MM.1S (cell line): ENCODE measurements at regions not wholly inside any gene's neighbourhood (a gene's known extent, or its start where the extent isn't known, plus 50 kb on each side); places are given as distances from the start of the nearest gene placed in this dataset.

Source experiments
- DNase-seq: peaks from one replicate; pipeline ENCODE4 v3.0.0-alpha.2; 2015
- H2AFZ ChIP-seq: fragments of 300-600 bp; sonication (generic); 2 replicates; pipeline ENCODE4 v1.6.0; 2016; ENCODE audit warnings: antibody characterized with exemption, low read length
- H3F3A ChIP-seq: fragments of 300-600 bp; sonication (generic); 2 replicates; pipeline ENCODE4 v1.6.1; 2016; ENCODE audit warnings: mild to moderate bottlenecking, antibody characterized with exemption, low read length, moderate library complexity, mixed read lengths; ENCODE audit not compliant: insufficient read depth
- H3K27ac ChIP-seq: fragments of 300-600 bp; sonication (generic); 2 replicates; pipeline ENCODE4 v1.5.1; 2016; ENCODE audit warnings: mild to moderate bottlenecking, low read length
- H3K27me3 ChIP-seq: fragments of 300-600 bp; sonication (generic); replicated peaks from 2 replicates; pipeline ENCODE4 v1.6.0; 2016; ENCODE audit warnings: low read length; ENCODE audit not compliant: insufficient read depth
- H3K36me3 ChIP-seq: fragments of 300-600 bp; sonication (generic); replicated peaks from 2 replicates; pipeline ENCODE4 v1.6.1; 2016; ENCODE audit warnings: mild to moderate bottlenecking, low read length, mixed read lengths; ENCODE audit not compliant: insufficient read depth
- H3K4me1 ChIP-seq: fragments of 300-600 bp; sonication (generic); 2 replicates; pipeline ENCODE4 v1.6.1; 2016; ENCODE audit warnings: low read length, mixed read lengths
- H3K4me2 ChIP-seq: fragments of 300-600 bp; sonication (generic); 2 replicates; pipeline ENCODE4 v1.6.0; 2016; ENCODE audit warnings: low read depth, low read length
- H3K4me3 ChIP-seq: fragments of 300-600 bp; sonication (generic); 2 replicates; pipeline ENCODE4 v1.5.1; 2016; ENCODE audit warnings: low read length, mixed read lengths
- H3K79me2 ChIP-seq: fragments of 300-600 bp; sonication (generic); 2 replicates; pipeline ENCODE4 v1.6.1; 2016; ENCODE audit warnings: mixed run types, low read length, mixed read lengths
- H3K9ac ChIP-seq: fragments of 300-600 bp; sonication (generic); 2 replicates; pipeline ENCODE4 v1.6.1; 2016; ENCODE audit warnings: low read length, mixed read lengths
- H3K9me2 ChIP-seq: fragments of 300-600 bp; sonication (generic); replicated peaks from 2 replicates; pipeline ENCODE4 v1.6.1; 2016; ENCODE audit warnings: mild to moderate bottlenecking, low read length, mixed read lengths; ENCODE audit not compliant: insufficient read depth
- H3K9me3 ChIP-seq: fragments of 300-600 bp; sonication (generic); replicated peaks from 2 replicates; pipeline ENCODE4 v1.6.1; 2016; ENCODE audit warnings: mild to moderate bottlenecking, low read length, mixed read lengths; ENCODE audit not compliant: insufficient read depth
- H4K20me1 ChIP-seq: fragments of 300-600 bp; sonication (generic); 2 replicates; pipeline ENCODE4 v1.6.1; 2016; ENCODE audit warnings: mild to moderate bottlenecking, low read length, moderate library complexity, mixed read lengths; ENCODE audit not compliant: insufficient read depth
- EZH2 ChIP-seq: fragments of 300-600 bp; sonication (generic); optimal IDR thresholded peaks from 2 replicates; pipeline ENCODE3; 2017; ENCODE audit warnings: low read depth, mild to moderate bottlenecking, antibody characterized with exemption, low read length, mixed read lengths
- EZH2phosphoT487 ChIP-seq: fragments of 300-600 bp; sonication (generic); IDR thresholded peaks from 2 replicates; pipeline ENCODE4 v1.6.1; 2018; ENCODE audit warnings: antibody characterized with exemption, low read length
- TF ChIP-seq, protein P1 (sequence below): fragments of 300-600 bp; sonication (generic); IDR thresholded peaks from 2 replicates; pipeline ENCODE4 v1.5.1; 2016; ENCODE audit warnings: antibody characterized with exemption, low read length, mixed read lengths

DNA sequence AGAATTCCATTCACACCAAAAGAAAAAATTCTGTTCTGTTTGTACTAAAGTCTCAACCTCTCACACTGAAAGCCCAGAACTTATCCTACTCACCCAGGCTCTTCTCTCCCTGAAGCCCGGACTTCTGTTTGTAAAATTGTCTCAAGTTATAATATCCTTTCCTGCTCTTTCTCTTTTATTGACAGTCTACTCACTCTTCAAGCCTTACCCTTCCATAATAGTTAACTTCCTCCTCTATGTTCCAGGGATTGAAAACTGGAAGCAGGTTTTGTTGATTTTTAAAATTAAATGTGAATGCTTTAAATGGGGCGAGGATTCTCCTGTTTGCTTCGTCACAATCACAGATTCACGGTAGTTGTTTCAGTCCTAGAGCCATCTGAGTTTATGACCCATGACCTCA lies 51.7 kb upstream of the CCDC112 start:
- Histone ChIP-seq H3F3A (no peaks in the 10 kb centered on the region), H3K27ac (no peak overlapping the region), H3K79me2 (no peaks in the 10 kb centered on the region), H3K9me3 (no peaks in the 10 kb centered on the region), H4K20me1 (no peaks in the 10 kb centered on the region), H2AFZ (no peak overlapping the region), H3K4me2 (no peak overlapping the region), H3K4me1 (no peaks in the 10 kb centered on the region), H3K9ac (no peak overlapping the region), H3K27me3 (no peaks in the 10 kb centered on the region), H3K4me3 (no peak overlapping the region), H3K36me3 (no peaks in the 10 kb centered on the region), H3K9me2 (no peaks in the 10 kb centered on the region)
- DNase-seq, result no peak
- TF ChIP-seq EZH2 (no peak), EZH2phosphoT487 (no peak)
- TF ChIP-seq, protein P1, sequence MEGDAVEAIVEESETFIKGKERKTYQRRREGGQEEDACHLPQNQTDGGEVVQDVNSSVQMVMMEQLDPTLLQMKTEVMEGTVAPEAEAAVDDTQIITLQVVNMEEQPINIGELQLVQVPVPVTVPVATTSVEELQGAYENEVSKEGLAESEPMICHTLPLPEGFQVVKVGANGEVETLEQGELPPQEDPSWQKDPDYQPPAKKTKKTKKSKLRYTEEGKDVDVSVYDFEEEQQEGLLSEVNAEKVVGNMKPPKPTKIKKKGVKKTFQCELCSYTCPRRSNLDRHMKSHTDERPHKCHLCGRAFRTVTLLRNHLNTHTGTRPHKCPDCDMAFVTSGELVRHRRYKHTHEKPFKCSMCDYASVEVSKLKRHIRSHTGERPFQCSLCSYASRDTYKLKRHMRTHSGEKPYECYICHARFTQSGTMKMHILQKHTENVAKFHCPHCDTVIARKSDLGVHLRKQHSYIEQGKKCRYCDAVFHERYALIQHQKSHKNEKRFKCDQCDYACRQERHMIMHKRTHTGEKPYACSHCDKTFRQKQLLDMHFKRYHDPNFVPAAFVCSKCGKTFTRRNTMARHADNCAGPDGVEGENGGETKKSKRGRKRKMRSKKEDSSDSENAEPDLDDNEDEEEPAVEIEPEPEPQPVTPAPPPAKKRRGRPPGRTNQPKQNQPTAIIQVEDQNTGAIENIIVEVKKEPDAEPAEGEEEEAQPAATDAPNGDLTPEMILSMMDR, result no peak
